ENCODE measurements at regions not wholly inside any gene's neighbourhood (a gene's known extent, or its start where the extent isn't known, plus 50 kb on each side); places are given as distances from the start of the nearest gene placed in this dataset.
A peak's percentile ranks its signal among the peaks of the same experiment; 100 is the strongest.
"Not testable (repeated sequence)": the region's sequence is repeated elsewhere in the genome, so short reads cannot be mapped to it uniquely, and the experiment has no call there.

GRCh38 chr11:116342148-116342547, 430.6 kb downstream of the BUD13 start:
- H3K9me3 ChIP-seq: no peaks in the 10 kb centered on the region
- H3K4me3 ChIP-seq: no peak overlapping the region
- no peaks in the 10 kb centered on the region for H3K36me3 ChIP-seq
- DNase-seq (ENCODE audit: low spot score in 2 of 2): no peak
- 88% methylated on average over 7 of the region's 7 CpGs for WGBS
- H3K27me3 ChIP-seq: no peaks in the 10 kb centered on the region
- TF ChIP-seq POLR2A (IDR thresholded peaks at IDR 0.05) (no peak), POLR2AphosphoS5 (IDR thresholded peaks at IDR 0.05) (no peak), EP300 (IDR thresholded peaks at IDR 0.05) (no peak)
- TF ChIP-seq, protein P1, sequence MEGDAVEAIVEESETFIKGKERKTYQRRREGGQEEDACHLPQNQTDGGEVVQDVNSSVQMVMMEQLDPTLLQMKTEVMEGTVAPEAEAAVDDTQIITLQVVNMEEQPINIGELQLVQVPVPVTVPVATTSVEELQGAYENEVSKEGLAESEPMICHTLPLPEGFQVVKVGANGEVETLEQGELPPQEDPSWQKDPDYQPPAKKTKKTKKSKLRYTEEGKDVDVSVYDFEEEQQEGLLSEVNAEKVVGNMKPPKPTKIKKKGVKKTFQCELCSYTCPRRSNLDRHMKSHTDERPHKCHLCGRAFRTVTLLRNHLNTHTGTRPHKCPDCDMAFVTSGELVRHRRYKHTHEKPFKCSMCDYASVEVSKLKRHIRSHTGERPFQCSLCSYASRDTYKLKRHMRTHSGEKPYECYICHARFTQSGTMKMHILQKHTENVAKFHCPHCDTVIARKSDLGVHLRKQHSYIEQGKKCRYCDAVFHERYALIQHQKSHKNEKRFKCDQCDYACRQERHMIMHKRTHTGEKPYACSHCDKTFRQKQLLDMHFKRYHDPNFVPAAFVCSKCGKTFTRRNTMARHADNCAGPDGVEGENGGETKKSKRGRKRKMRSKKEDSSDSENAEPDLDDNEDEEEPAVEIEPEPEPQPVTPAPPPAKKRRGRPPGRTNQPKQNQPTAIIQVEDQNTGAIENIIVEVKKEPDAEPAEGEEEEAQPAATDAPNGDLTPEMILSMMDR (IDR thresholded peaks at IDR 0.05): no peak
- no peak overlapping the region for H3K27ac ChIP-seq
- no peaks in the 10 kb centered on the region for H3K4me1 ChIP-seq

- peak in 1 of 2 donors; percentile 7 for DNase-seq (ENCODE audit: low spot score in 2 of 2)
- 79% methylated on average over 9 of the region's 9 CpGs for WGBS
- Histone ChIP-seq H3K36me3 (no peaks in the 10 kb centered on the region), H3K27ac (no peak overlapping the region), H3K4me1 (no peaks in the 10 kb centered on the region), H3K9me3 (no peaks in the 10 kb centered on the region), H3K27me3 (no peaks in the 10 kb centered on the region), H3K4me3 (no peak overlapping the region)
- TF ChIP-seq, protein P1 (IDR thresholded peaks at IDR 0.05): no peak
- TF ChIP-seq EP300 (IDR thresholded peaks at IDR 0.05): no peak
- no peak for TF ChIP-seq POLR2AphosphoS5 (IDR thresholded peaks at IDR 0.05)
- no peak for TF ChIP-seq POLR2A (IDR thresholded peaks at IDR 0.05)
Observed at GRCh38 chr11:116339306-116340098, 433.3 kb downstream of the BUD13 start.

- not testable (repeated sequence) for H3K4me3 ChIP-seq, H3K36me3 ChIP-seq, H3K9me3 ChIP-seq, H3K4me1 ChIP-seq, H3K27me3 ChIP-seq, H3K27ac ChIP-seq
- peak in 1 of 2 donors; percentile 3 for DNase-seq (ENCODE audit: low spot score in 2 of 2)
- WGBS: 84% methylated on average over 4 of the region's 4 CpGs
Observed at GRCh38 chr11:116338500-116338899, 434.3 kb downstream of the BUD13 start.

DNA sequence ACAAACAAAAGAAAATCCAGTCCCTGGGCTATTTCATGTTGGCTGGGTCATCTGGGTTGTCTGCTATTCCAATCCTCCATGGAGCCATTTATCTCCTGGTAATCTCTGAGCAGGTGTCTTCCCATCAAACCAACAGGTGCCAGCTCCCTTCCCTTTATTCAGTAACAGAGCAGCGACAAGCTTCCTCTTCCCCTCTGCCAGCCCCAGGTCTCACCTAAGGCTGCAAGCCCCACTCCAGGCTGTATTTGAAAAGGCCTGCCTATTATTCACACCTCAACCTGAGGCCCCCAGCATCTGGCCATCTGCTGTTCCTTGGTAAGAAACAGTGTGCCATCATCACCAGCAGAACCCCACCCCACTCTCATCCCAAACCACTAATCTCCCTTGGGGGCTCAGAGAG, 436.2 kb downstream of the BUD13 start:
- DNase-seq (ENCODE audit: low spot score in 2 of 2): peak in 1 of 2 donors; percentile 41
- Histone ChIP-seq H3K36me3 (no peaks in the 10 kb centered on the region), H3K4me1 (no peaks in the 10 kb centered on the region), H3K27ac (no peak overlapping the region), H3K27me3 (no peaks in the 10 kb centered on the region), H3K4me3 (no peak overlapping the region), H3K9me3 (no peaks in the 10 kb centered on the region)
- TF ChIP-seq POLR2A (IDR thresholded peaks at IDR 0.05): no peak
- TF ChIP-seq POLR2AphosphoS5 (IDR thresholded peaks at IDR 0.05): no peak
- TF ChIP-seq EP300 (IDR thresholded peaks at IDR 0.05): no peak
- TF ChIP-seq, protein P1 (IDR thresholded peaks at IDR 0.05): no peak
- WGBS: 100% methylated on average over 1 of the region's 1 CpG

DNA sequence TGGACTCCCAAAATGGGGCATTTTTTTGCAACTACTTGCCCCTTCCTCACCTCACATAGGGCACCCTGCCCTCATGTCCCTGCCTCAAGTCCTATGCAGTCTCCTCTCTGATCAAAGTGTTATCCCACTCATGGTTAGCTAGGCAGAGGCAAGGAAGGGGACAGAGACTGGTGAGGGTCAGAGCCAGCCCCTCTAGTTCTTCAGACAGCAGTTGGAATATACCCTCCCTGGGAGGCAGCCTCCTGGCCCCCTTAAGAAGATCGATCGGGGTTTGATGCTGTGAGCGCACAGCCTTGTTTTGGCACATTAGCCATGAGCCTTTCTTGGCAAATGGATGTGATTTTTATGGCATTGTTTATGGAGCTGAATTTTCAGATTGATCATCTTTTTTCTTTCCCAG, 436.9 kb downstream of the BUD13 start:
- Histone ChIP-seq H3K27me3 (no peaks in the 10 kb centered on the region), H3K4me1 (no peaks in the 10 kb centered on the region), H3K9me3 (no peaks in the 10 kb centered on the region), H3K4me3 (no peak overlapping the region), H3K36me3 (no peaks in the 10 kb centered on the region), H3K27ac (no peak overlapping the region)
- DNase-seq (ENCODE audit: low spot score in 2 of 2): peak in 1 of 2 donors; percentile 12
- TF ChIP-seq, protein P1 (IDR thresholded peaks at IDR 0.05): no peak
- TF ChIP-seq EP300 (IDR thresholded peaks at IDR 0.05) (no peak), POLR2A (IDR thresholded peaks at IDR 0.05) (no peak), POLR2AphosphoS5 (IDR thresholded peaks at IDR 0.05) (no peak)
- 90% methylated on average over 3 of the region's 3 CpGs for WGBS

Data from suprapubic skin (tissue), 4 donors.